AG04450 (cell line): ENCODE measurements at regions not wholly inside any gene's neighbourhood (a gene's known extent, or its start where the extent isn't known, plus 50 kb on each side); places are given as distances from the start of the nearest gene placed in this dataset.

Experiments
- CTCF ChIA-PET: fragments of 300-600, 350-600 bp; formaldehyde crosslinking; extraction: SDS; loops from one replicate; lab custom pipeline; 2022; ENCODE audit warnings: antibody characterized with exemption, inconsistent platforms; lab: Charles Lee
- POLR2A ChIA-PET: fragments of 350-600 bp; formaldehyde crosslinking; extraction: SDS; loops from one replicate; lab custom pipeline; 2021; ENCODE audit warnings: antibody characterized with exemption, inconsistent platforms; lab: Yijun Ruan, JAX
- DNase-seq: peaks from one replicate; pipeline ENCODE4 v3.0.0-alpha.2; 2011; ENCODE audit warnings: low read depth, low spot score
- H3K27ac ChIP-seq: one replicate; pipeline ENCODE4 v1.5.1; 2012; ENCODE audit warnings: low read depth, low read length, control low read depth
- H3K27me3 ChIP-seq: one replicate; pipeline ENCODE4 v1.6.0; 2012; ENCODE audit warnings: low read length; ENCODE audit not compliant: control insufficient read depth, insufficient read depth
- H3K4me3 ChIP-seq: 2 replicates; pipeline ENCODE4 v1.5.1; 2011; ENCODE audit warnings: mild to moderate bottlenecking, low read depth, low read length, control low read depth
- H3K9me3 ChIP-seq: 2 replicates; pipeline ENCODE4 v1.5.1; 2012; ENCODE audit warnings: low read length; ENCODE audit not compliant: control insufficient read depth, insufficient read depth
- CTCF ChIP-seq: IDR thresholded peaks from 2 replicates; pipeline ENCODE4 v1.5.1; 2011; ENCODE audit warnings: low read depth, low read length, control low read depth, inconsistent platforms

- TF ChIP-seq CTCF: no peak
- CTCF ChIA-PET: no interaction called here
- Histone ChIP-seq H3K27ac (no peak overlapping the region), H3K9me3 (peaks cover 5% of the 10 kb centered on the region; the same call in 1 of the 2 replicates), H3K27me3 (no peaks in the 10 kb centered on the region), H3K4me3 (no peak overlapping the region)
- no peak for DNase-seq
- POLR2A ChIA-PET: no interaction called here
Measured at GRCh38 chr3:137669519-137670060, 94.5 kb upstream of the SOX14 start.

GRCh38 chr3:137687181-137687879, 76.8 kb upstream of the SOX14 start:
- no peak for DNase-seq
- H3K27ac ChIP-seq: no peak overlapping the region
- H3K4me3 ChIP-seq: no peak overlapping the region
- no peaks in the 10 kb centered on the region for H3K27me3 ChIP-seq
- peaks cover 15% of the 10 kb centered on the region for H3K9me3 ChIP-seq
- CTCF ChIA-PET: no interaction called here
- no peak for TF ChIP-seq CTCF
- POLR2A ChIA-PET: no interaction called here

- Histone ChIP-seq H3K27ac (no peak overlapping the region), H3K4me3 (no peak overlapping the region), H3K27me3 (no peaks in the 10 kb centered on the region), H3K9me3 (peaks cover 21% of the 10 kb centered on the region)
- CTCF ChIA-PET: no interaction called here
- no peak for DNase-seq
- no peak for TF ChIP-seq CTCF
- POLR2A ChIA-PET: no interaction called here
Measured at GRCh38 chr3:137692803-137693431, 71.2 kb upstream of the SOX14 start.

GRCh38 chr3:137693791-137694190, 70.3 kb upstream of the SOX14 start:
- no peak overlapping the region for H3K4me3 ChIP-seq
- TF ChIP-seq CTCF: no peak
- no peaks in the 10 kb centered on the region for H3K27me3 ChIP-seq
- H3K9me3 ChIP-seq: peaks cover 21% of the 10 kb centered on the region
- ChIA-PET POLR2A (no interaction called here), CTCF (no interaction called here)
- no peak for DNase-seq
- no peak overlapping the region for H3K27ac ChIP-seq

- no peak for DNase-seq
- H3K27ac ChIP-seq: no peak overlapping the region
- peaks cover 14% of the 10 kb centered on the region for H3K9me3 ChIP-seq
- H3K4me3 ChIP-seq: no peak overlapping the region
- no peak for TF ChIP-seq CTCF
- ChIA-PET CTCF (no interaction called here), POLR2A (no interaction called here)
- H3K27me3 ChIP-seq: no peaks in the 10 kb centered on the region
Measured at GRCh38 chr3:137694836-137695235, 69.3 kb upstream of the SOX14 start.
